ENCODE measurements at regions not wholly inside any gene's neighbourhood (a gene's known extent, or its start where the extent isn't known, plus 50 kb on each side); places are given as distances from the start of the nearest gene placed in this dataset.

GRCh38 chr6:86285876-86286275 is 643.2 kb upstream of the SYNCRIP start:
- TF ChIP-seq EZH2 (IDR thresholded peaks at IDR 0.05; ENCODE audit: borderline replicate concordance, insufficient read depth, low read depth, low read length, poor library complexity, severe bottlenecking) (no peak), CTCF (IDR thresholded peaks at IDR 0.05) (no peak)
